ENCODE measurements at regions not wholly inside any gene's neighbourhood (a gene's known extent, or its start where the extent isn't known, plus 50 kb on each side); places are given as distances from the start of the nearest gene placed in this dataset.
"Not testable (repeated sequence)": the region's sequence is repeated elsewhere in the genome, so short reads cannot be mapped to it uniquely, and the experiment has no call there.

GRCh38 chr3:139231555-139232281 lies 112.1 kb upstream of the MRPS22 start:
- DNase-seq (ENCODE audit: low spot score in 2 of 2, unreplicated experiment in 2 of 2): no peak
- H3K36me3 Mint-ChIP-seq: no peaks in the 10 kb centered on the region
- H3K4me1 Mint-ChIP-seq: peaks cover 33% of the 10 kb centered on the region
- no peak overlapping the region for H3K27ac Mint-ChIP-seq
- TF ChIP-seq CTCF (IDR thresholded peaks at IDR 0.05; ENCODE audit: unreplicated experiment): no peak
- peaks cover 2% of the 10 kb centered on the region for H3K27me3 Mint-ChIP-seq (ENCODE audit: low read depth)
- H3K9me3 Mint-ChIP-seq: no peaks in the 10 kb centered on the region
- no peak overlapping the region for H3K4me3 Mint-ChIP-seq

DNA sequence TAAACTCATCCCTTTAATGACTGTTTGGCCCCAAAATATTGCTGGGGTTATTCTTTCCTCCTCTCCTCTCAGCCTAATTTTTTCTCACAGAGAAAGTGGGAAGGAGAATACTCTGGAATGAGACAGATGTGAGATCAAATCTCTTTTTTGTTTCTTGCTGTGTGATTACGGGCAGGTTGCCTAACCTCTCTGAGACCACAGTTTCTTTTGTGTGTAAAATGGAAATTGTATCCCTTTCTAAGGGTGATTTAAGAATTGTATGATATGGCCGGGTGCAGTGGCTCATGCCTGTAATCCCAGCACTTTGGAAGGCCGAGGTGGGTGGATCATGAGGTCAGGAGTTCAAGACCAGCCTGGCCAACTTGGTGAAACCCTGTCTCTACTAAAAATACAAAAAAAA lies 111.5 kb upstream of the MRPS22 start:
- H3K4me3 Mint-ChIP-seq; H3K27ac Mint-ChIP-seq; H3K36me3 Mint-ChIP-seq; H3K27me3 Mint-ChIP-seq (ENCODE audit: low read depth); H3K9me3 Mint-ChIP-seq; DNase-seq (ENCODE audit: low spot score in 2 of 2, unreplicated experiment in 2 of 2): not testable (repeated sequence)
- peaks cover 28% of the 10 kb centered on the region for H3K4me1 Mint-ChIP-seq

GRCh38 chr3:139234491-139234890 lies 109.3 kb upstream of the MRPS22 start:
- TF ChIP-seq CTCF (IDR thresholded peaks at IDR 0.05; ENCODE audit: unreplicated experiment): no peak
- Mint-ChIP-seq H3K4me3 (no peak overlapping the region), H3K4me1 (peaks cover 16% of the 10 kb centered on the region), H3K9me3 (no peaks in the 10 kb centered on the region), H3K27ac (no peak overlapping the region), H3K27me3 (ENCODE audit: low read depth) (peaks cover 29% of the 10 kb centered on the region), H3K36me3 (no peaks in the 10 kb centered on the region)
- no peak for DNase-seq (ENCODE audit: low spot score in 2 of 2, unreplicated experiment in 2 of 2)

GRCh38 chr3:139235192-139235591 lies 108.6 kb upstream of the MRPS22 start:
- Mint-ChIP-seq H3K4me3 (no peak overlapping the region), H3K36me3 (no peaks in the 10 kb centered on the region), H3K27me3 (ENCODE audit: low read depth) (peaks cover 36% of the 10 kb centered on the region), H3K4me1 (peaks cover 16% of the 10 kb centered on the region), H3K9me3 (no peaks in the 10 kb centered on the region), H3K27ac (no peak overlapping the region)
- no peak for TF ChIP-seq CTCF (IDR thresholded peaks at IDR 0.05; ENCODE audit: unreplicated experiment)
- no peak for DNase-seq (ENCODE audit: low spot score in 2 of 2, unreplicated experiment in 2 of 2)

DNA sequence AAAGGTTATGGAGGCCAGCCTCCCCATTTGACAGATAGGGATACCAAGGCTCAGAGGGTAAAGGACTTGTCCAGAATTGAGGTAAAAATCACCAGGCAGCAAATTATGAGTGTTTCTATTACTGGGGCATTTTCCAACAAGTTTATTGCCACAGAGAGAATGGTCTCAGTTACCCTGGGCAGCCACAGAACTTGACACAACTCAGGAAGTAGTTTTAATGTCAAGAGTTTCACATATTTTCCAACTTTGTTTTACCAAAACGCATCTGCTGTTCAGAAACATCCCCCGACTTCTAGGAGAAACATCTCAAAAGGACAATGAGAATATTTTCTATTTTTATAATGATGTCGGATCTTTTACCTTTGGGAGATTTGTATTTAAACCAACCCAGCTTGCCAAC lies 107.5 kb upstream of the MRPS22 start:
- H3K4me1 Mint-ChIP-seq: peaks cover 16% of the 10 kb centered on the region
- H3K9me3 Mint-ChIP-seq: no peaks in the 10 kb centered on the region
- no peak overlapping the region for H3K4me3 Mint-ChIP-seq
- no peaks in the 10 kb centered on the region for H3K36me3 Mint-ChIP-seq
- TF ChIP-seq CTCF (IDR thresholded peaks at IDR 0.05; ENCODE audit: unreplicated experiment): no peak
- H3K27me3 Mint-ChIP-seq (ENCODE audit: low read depth): peaks cover 45% of the 10 kb centered on the region
- H3K27ac Mint-ChIP-seq: no peak overlapping the region
- DNase-seq (ENCODE audit: low spot score in 2 of 2, unreplicated experiment in 2 of 2): no peak

DNA sequence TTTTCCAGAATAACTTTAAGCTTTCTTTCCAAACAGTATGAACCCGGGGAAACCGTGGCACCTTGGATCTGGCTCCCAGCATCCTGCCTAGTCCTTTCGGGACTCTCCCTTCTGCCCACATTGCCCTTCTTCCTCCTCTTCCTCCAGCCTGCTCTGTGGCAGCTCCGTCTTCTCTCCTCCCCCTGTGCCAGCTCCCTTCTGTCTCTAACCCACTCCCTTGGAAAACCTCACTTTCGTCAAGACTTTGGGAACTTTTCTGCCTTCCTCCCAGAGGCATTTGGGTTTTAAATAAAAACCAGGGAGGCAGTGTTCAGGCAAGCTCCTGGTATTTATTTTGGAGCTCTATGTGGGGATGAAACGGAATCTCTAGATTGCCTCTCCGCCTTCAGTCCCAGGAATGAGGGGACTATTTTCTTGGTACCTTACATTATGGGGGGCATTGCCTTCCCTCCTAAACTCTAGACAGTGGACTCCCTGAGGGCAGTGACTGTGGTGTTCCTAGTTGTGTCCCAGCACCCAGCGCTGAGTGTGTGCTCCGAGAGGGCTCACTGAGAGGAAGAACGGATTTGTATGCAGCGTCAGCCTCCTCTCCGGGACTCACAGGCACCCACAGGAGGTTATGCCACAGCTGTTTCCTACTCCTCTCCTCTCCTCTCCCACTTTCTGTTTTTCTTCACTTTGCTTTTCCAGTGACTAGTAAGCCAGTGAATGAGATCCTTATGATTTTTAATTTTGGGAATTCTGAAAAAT lies 105.4 kb upstream of the MRPS22 start:
- Mint-ChIP-seq H3K36me3 (no peaks in the 10 kb centered on the region), H3K27ac (no peak overlapping the region), H3K4me3 (no peak overlapping the region), H3K4me1 (peaks cover 9% of the 10 kb centered on the region), H3K27me3 (ENCODE audit: low read depth) (peaks cover 64% of the 10 kb centered on the region), H3K9me3 (no peaks in the 10 kb centered on the region)
- no peak for TF ChIP-seq CTCF (IDR thresholded peaks at IDR 0.05; ENCODE audit: unreplicated experiment)
- no peak for DNase-seq (ENCODE audit: low spot score in 2 of 2, unreplicated experiment in 2 of 2)

Data from mesothelial cell of epicardium (in vitro differentiated cells).